OCI-M2 (cell line): ENCODE measurements at regions not wholly inside any gene's neighbourhood (a gene's known extent, or its start where the extent isn't known, plus 50 kb on each side); places are given as distances from the start of the nearest gene placed in this dataset.

Source experiments
- DNase-seq: peaks from one replicate; lab custom pipeline; 2025; ENCODE audit not compliant: unreplicated experiment; lab: John Stamatoyannopoulos, UW

DNA sequence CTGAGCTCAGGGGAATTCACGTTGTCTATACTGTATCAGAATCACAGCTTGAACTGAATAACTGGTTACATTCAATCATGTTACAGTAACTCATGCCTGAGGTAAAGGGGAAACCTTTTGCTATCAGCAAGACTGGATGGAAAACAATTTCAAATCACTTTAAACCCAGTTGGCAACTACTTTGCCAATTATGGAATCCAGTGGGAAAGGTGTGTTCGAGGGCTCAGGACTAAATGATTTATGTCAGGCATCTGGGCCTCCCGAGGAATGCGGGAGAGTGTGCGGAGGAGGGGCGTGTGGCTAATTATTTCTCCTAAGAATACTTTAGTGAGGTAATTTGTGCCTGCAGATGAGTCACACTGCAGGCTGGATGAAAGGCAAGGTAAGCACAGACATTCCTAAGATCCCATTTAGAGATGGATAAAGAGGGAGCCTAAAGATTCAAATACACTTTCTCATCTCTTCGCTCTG is 100.1 kb downstream of the HRH4 start:
- no peak for DNase-seq

DNA sequence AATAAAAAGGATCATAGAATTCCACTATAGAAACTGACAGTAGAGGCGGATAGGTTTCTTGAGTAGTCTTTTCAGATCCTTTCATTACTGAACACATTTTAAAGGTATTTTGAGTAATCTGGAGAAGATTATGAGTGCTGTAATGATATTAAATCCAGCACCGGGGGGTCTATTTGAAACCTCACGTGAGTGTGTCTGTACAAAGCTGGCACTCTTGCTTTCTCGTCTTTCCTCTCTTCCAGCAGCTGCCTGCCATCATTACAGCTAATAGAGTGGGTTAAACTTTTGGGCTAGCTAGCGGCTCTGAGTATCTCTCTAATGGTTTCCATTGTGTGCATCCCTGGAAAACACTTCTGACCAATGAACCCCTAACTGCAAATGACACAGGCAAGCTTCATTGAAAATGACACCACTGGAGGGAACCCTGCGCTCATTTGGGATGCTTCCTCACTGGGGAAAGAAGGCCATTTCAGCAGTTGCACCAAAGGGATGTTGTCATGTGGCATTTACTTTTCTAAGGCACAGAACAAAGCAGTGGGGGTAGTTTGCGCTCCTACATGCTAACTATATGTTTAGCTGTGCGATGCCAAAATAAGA is 101.0 kb downstream of the HRH4 start:
- DNase-seq = no peak

DNA sequence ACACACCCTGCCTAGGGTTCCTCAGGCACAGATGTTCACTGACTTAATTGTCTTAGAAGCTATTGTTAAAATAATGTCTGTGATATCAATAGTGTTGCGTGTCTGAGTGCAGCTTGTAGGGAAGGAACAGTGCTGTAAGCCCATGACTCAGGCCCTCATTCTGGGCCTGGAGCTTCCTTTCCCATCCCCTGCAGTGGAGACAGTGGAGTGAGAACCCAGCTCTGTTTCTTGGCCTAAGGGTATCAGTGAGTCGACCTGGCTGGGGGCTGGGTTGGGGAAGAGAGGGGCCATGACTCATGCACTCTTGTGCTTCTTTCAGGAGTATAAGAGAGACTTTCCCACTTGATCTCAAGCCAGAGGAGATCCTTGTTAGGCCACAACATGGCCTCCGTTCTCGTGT is 106.8 kb downstream of the HRH4 start:
- no peak for DNase-seq

DNA sequence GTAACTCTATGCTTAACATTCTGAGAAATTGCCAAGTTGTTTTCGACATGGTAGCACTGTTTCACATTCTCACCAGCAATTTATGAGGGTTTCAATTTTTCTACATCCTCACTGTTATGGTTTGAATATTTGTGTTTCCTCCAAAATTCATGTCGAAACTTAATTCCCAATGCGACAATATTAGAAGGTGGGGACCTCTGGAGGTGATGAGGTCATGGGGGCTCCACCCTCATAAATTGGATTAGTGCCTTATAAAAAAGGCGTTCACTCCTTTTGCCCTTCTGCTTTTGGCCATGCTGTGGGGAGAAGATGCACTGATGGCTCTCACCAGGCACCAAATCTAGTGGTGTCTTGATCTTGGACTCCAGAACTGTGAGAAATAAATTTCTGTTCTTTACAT is 110.3 kb downstream of the HRH4 start:
- DNase-seq = no peak

DNA sequence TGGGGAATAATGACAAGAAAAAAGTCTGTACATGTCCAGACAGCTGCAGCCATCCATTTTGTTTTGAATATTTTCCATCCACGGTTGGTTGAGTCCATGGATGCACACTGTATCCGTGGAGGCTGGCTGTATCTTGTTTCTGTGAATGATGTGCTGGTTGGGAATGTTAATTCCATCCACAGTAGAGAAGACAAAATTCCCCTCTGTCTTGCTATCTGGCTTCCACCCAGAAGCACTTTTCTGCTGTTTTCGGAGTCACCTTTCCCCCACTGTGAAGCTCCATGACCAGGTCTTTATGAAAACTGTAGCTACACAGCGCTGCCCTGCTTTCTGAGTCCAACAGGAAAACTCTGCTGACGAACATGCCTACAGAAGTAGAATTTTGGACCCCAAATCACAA is 122.3 kb downstream of the HRH4 start:
- no peak for DNase-seq

DNA sequence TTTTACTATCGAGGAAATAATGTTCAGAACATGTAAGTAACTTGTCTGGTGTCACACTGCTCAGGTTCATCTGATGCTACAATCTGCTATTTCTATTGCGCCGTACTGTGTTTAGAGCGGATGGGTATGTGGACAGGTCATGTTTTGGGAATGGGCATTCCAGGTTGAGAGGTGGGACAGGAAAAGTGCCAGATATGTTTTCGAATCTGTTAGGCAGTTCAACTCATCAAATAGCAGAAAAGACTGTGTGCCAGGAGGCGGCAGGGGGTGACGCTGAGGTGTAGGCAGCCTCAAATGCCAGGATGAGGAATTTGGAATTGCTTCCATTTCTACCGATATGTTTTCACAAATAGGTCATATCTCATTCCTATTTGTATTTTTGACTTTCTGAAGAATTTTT is 123.8 kb downstream of the HRH4 start:
- DNase-seq = no peak

DNA sequence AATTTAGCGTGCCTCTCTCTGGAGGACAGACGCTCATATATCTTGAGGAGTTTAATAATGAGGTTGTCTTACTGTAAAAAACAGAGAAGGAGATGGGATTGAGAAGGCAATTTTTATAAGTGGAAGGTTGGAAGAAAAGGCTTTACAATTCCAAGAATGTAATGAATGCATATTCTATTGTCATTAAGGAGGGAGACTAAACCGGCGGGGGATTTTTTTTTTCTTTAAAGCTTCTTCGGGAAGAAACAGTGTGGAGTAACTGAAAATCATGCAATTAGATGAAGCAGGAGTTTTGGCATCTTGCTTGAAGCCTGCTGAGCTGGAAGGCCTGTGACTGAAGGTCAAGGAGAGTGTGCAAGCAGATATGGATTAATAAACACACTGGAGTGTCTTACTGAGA is 124.4 kb downstream of the HRH4 start:
- DNase-seq = no peak

DNA sequence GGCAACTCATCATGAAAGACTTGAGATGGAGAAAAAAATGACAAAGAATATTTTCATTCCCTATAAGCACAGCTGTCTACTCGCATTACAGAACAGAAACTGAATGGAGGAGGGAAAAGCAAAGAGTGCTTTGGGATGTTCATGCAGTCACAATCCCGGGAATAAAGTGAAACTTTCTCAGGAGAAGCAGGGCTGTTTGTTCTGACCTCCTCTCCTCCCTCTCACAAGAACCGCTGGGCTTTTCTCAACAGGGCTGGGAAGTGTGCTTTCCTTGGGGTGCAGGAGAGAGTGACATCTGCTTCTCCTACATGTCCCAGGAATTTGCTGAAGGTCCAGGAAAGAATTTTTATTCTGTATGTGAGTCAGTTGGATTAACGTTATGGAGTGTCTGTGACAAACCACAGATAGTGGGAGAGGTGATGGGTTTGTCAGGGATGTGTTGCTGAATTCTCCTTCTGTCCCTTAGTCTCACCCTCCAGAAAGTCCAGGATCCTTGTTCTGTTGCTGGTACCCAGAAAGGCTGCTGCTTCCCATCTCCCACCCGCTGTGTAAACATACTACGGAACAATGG is 125.6 kb downstream of the HRH4 start:
- DNase-seq = no peak

DNA sequence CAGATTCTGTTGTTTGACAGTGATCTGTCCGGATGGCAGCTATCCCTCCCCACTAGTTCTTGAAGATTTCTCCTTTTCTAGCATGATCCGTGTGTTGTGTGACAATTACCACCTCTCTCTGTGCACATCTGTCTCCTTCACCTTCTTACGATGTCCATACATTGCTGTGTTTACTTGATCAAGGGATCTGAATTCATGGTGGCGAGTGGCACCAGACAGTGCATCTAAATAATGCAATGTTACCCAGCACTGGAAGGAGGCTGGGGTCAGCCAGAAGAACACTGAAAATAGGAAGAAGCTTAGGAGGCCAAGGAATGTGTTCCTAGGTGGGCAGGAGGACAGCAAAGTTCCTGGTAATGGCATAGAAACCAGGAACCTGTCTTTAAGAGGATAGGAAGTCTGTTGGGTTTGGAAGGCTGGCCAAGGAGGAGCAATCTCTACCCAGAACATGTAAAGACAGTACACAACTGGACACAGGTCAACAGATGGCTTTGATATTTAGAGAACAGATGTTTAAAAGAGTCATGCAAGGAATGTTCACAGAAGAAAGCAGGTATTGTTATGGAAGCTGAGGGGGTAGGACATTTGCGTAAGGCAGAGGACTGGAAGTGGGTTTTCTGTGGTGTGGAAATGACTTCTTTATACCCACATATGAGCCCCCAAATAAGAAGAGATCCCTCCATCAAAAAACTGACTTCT is 126.4 kb downstream of the HRH4 start:
- no peak for DNase-seq

DNA sequence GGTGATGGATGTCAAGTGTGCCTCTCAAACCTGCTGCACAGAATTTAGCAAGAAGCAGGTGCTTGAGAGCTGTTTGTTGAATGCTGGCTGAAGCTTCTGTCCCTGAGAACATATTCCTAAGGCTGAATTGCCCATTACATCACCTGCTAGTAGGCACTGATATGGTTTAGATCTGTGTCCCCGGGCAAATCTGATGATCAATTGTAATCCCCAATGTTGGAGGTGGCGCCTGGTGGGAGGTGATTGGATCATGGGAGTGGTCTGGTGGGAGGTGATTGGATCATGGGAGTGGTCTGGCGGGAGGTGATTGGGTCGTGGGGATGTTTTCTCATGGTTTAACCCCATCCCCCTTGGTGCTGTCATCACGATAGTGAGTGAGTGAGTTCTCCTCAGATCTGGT is 128.0 kb downstream of the HRH4 start:
- no peak for DNase-seq

DNA sequence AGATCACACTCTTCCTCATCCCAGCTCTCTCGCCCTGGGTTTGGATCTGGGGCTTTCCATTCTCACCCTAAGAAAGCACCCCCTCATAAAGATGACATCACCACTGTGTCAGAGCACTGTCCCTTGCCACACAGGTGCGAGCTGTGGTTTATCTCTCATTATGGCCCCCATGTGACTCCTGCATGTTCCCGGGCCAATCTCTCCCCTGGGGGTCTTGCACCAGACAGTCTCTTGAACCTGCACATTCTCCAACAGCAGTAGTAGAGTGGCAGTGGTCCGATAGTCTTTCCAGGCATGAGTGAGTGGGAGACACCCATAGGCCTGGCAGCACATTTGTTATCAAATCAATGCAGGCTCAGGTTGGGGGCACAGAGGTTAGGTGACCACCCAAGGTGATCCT is 130.5 kb downstream of the HRH4 start:
- DNase-seq = no peak

DNA sequence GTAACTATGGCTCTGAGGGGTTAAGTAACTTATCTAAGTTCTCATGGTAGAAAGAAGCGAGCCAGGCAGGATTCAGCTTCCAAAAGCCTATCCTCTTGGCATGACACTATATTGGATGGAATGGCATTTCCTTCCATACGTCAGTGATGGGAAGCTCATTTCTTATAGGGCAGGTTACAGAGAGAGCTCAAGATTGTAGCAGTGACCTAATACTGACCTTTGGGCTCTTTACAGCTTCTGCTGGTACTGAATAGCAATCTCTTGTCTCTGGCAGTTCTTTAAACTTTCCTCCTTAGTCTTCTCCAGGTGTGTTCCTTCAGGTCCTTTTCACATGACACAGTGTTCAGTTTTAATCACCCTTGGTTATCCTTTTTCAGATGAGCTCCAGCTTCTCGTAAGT is 133.0 kb downstream of the HRH4 start:
- no peak for DNase-seq

DNA sequence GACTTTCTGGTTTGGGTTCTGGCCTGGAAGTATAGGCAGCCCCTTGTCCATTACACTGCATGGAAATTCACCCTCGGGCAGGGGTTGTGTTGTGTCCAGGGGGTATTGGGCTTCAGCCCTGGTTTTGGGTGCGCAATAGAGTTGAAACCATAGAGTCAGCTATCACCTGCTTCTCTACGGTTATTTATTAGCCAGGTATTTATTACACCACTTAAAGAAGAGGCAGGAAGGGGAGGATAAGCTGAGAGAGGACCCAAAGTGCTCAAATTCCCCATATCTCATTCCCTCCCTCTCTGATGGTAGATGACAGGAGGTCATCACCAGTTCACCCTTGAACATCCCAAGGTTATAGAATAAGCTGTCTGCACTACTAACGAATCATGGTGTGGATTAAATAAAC is 133.4 kb downstream of the HRH4 start:
- DNase-seq = no peak

DNA sequence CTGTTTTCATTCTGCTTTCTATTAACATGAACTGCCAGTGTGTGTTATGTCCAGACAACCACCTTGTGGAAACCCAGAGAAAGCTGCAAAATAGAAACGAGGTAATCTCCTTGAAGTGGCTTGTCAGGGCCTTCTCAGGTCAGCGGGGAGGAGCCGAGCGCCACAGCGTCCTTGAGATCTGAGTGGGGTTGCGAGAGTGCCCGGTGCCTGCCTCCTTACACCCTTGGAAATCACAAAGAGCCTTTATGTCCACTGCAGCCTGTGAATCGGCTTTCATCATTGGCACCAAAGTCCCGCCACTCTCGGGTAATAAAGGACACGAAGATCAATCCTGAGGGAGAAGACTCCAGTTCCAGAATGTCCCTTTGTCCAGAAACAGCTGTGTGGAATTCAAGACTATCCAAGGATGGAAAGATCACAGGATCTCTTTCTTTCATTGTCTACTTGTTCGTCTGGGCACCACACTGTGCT is 135.2 kb downstream of the HRH4 start:
- DNase-seq = no peak

DNA sequence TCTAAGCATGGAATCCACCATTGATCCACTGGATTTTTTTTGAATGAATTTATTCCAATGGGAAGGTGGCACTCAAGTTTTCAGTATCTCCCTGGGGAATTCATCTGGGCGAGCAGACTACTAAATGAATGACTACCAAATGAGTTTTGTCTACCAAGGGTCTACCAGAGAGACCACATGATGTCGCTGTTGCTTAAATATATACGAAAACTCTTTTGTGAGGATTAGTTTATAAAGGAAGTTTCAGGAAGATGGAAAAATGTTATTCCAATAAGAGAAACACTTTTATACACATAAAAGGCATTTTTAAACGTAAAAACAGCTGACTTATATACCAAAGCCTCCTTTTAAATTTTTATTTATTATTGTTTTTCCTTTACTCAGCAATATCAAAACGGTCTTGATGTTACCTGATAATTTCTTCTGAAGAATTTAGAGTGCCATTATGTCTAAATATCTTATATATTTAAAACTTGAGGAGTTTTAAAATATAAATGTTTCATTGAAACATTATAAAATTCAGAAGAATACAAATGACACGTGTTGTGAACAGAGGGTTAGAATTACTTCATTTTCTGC is 139.7 kb downstream of the HRH4 start:
- DNase-seq = no peak

DNA sequence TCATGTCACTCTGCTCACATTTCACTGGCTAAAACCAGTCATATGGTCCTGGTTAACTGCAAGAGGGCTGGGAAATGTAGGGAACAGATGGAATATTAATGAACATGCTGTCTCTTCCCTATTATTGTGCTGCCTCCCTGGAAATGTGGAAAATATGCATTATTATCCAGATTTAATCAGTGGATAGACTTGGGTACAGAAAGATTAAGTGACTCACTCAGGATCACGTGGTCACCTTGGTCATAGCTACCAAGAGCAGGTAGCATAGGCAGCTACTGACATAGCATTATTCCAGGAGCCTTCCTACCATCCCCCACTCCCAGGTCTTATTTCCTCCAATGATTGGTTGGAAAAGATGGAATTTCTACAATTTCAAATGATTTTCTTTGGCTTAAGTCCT is 141.1 kb downstream of the HRH4 start:
- no peak for DNase-seq

DNA sequence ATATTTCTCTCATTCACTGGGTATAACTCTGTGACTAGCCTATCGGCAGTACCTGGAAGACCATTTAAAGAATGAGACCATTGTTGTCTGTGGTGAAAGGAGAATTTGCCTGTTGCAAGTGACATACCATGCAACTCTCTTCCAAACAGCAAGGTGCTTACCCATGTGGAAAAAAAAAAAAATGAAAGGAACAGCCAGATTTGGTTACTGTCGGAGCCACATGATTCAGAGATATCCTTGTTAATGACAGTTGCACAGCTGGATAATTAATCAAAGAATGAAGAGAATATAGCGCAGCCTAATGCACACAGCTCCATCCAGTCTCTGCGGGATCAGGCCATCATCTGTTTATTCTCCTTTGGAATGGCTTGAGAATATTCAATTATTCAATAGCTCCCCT is 141.8 kb downstream of the HRH4 start:
- no peak for DNase-seq

DNA sequence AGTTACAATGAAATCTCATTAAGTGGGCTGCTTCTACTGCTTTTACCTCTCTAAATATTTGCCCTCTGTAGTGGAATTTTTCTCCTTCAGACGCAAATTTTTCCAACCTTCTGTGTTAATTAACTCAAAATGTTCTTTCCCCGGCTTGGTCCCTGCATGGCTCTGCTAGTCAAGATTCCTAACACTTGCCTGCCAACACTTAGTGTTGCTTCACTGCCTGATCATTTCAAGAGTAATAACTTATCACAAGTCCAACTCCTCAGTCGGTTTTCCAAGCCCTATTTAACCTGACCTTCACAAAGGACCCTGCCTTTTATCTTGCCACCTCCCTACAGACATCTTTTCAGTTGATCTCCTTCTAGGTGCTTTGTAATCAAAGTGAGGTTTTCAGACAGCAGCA is 142.7 kb downstream of the HRH4 start:
- no peak for DNase-seq

DNA sequence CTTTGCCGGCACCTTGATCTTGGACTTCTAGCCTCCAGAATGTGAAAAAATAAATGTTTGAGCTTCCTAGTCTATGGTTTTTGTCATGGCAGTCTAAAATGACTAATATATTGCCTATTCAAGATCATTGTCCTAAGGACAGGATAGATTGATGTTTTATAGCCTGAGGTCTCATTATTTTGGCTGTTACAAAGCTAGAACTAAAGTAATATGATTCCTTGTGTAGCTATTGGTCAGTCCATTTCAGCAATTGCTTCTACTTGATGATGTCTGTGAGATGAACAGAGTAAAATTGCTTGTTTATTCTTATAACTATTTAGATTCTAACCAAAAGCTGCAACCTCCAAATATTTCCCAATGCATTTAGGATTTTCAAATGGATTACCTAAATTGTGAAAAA is 145.0 kb downstream of the HRH4 start:
- DNase-seq = no peak

DNA sequence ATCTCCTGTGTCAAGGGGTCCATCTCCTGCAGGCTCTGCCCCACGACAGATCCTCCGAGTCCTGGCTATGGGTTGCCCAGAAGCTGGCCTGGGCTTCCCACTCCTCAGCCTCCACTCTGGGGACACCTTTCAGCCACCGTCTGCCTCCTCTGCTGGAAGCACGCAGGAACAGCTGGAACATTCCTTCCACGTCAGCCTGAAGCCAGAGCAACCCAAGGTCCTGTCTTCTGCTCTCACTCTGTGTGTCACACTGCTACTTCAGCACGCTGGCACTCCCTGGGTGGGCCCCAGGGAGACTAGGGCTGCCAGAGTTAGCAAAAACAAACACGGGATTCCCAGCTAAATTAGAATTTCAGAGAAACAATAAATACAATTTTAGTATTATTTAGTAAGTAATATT is 148.8 kb downstream of the HRH4 start:
- no peak for DNase-seq

DNA sequence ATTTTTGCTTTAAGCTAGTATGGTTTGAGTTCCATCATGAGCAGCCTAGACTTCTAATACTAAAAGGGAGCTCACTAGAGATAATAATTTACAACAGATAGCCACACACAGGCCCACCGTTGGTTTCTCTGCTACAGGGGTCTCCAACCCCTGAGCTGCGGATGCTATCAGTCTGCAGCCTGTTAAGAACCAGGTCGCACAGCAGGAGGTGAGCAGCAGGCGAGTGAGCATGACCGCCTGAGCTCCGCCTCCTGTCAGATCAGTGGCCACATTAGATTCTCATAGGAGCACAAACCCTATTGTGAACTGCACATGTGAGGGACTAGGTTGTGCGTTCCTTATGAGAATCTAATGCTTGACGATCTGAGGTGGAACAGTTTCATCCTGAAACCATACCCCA is 150.6 kb downstream of the HRH4 start:
- no peak for DNase-seq

DNA sequence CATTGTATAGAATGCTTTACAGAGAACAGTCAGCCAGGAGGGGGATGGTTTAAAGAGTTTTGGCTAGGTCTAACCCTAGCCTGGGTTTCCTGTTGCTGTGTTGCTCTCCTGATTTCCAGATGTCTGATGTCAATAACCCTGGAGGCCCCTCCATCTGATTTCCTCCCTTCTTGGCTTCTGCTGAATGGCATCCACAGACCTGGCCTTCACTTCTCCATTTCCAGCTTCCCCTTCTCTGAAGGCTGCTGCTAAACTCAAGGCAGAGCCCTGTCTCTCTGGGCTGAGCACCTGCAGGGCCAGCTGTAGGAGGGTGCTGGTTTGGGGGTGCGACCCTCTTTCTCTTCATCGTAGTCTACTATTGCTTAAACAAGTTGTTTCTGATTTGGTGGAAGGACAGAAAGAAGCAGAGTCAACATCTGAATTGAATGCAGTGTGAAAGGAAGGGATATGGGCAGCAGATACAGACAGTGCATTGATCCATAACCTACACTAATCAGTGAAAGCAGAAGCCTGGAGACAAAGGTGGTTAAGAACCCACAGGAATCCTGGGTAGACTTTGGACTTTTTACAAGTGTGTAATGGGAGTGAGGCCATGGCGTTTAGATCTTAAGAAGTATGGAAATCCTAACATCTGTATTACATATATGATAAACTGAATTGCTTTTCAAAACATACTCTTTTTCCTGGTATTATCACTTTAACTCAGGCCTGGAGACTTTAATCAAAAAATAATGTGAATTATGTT is 153.6 kb downstream of the HRH4 start:
- no peak for DNase-seq
